Activated T-helper 9 cell treated with anti-CD3 and anti-CD28 coated beads, Interleukin-2, amount 50 U/mL, for 16 hours (primary cell): ENCODE measurements at regions not wholly inside any gene's neighbourhood (a gene's known extent, or its start where the extent isn't known, plus 50 kb on each side); places are given as distances from the start of the nearest gene placed in this dataset.

Source experiments
- DNase-seq: peaks from one replicate; pipeline ENCODE4 v3.0.0-alpha.2; 2020; ENCODE audit warnings: low read depth

DNA sequence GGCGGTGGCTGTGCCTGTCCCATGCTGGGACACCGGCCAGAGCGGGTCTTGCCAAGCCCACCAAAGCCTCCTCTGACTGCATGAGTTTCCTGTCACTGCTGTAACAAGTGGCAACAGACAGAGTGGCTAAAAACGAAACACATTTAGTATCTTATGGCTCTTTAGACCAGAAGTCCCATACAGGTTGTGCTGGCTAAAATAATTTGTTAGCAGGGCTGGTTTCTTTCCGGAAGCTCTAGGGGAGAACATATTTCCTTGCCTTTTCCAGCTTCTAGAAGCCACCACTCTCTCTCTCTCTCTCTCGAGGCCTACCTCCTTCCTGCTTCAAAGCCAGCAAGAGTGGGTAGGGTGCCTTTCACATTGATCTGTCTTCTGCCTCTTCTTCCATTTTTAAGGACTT lies 171.6 kb upstream of the PLPP4 start:
- no peak for DNase-seq

DNA sequence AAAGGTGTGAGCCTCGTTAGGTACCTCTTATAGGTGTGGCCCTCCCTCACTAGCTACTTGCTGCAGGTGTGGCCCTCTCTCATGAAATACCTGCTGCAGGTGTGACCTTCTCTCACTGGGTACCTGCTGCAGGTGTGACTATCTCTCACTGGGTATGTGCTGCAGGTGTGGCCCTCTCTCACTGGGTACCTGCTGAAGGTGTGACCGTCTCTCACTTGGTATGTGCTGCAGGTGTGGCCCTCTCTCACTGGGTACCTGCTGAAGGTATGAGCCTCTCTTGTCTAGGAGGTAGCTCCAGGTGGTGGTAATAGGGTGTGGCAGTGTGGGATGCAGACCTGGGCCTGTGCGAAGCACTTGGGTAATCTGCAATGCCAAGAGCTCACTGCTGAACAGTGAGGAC lies 170.7 kb upstream of the PLPP4 start:
- DNase-seq = no peak

DNA sequence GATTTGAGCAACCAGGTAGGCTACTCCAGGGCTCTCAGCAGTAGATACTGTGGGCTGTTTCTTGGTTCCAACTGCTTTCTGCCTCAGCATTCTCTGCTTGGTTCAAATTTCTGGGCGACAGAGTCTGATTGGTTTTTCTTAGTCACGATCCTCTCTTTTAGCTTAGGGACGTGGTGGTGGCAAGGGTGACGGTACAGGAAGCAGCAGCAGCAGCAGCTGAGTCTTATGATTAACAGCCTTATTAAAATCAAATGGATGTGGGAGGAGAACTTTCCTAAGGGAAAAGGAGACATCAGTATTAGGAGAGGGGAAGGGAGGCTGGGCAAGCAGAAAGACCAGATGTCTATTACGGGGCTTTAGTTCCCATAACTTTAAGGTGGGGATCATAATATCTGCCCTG lies 156.5 kb upstream of the PLPP4 start:
- DNase-seq = no peak

DNA sequence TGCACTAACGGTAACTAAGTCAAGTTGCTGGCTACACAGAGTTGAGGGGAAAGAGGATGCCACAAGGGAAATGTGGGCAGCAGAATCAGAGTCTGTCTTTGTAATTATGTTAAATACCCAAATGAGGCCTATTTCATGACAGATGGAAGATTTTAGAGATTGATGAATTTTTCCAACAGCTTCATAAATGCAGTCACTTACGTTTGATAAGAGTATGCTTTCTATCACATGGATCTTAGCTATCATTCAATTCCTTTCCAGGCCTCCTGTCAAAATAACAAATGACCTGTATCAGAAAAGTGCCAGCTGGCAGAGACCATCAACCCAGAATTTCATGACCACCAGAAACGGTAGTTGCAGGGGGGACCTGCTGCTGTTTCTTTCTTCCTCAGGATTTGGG lies 148.4 kb upstream of the PLPP4 start:
- DNase-seq = no peak

DNA sequence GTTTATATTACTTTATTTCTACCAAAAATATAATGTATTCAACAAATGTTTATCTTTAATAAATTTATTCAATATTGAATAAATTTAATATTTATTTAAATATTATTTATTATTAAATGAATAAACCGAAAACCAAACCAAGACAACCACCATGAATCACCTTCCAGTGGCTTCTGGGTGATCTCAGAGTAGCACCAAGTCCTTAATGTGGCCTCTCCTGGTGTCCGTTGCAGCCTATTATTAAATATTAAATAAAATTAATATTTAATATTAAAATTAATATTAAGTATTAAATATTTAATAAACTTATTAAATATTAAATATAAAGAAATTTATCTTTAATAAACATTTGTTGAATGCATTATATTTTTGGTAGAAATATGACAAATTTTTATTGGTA lies 143.3 kb upstream of the PLPP4 start:
- no peak for DNase-seq

DNA sequence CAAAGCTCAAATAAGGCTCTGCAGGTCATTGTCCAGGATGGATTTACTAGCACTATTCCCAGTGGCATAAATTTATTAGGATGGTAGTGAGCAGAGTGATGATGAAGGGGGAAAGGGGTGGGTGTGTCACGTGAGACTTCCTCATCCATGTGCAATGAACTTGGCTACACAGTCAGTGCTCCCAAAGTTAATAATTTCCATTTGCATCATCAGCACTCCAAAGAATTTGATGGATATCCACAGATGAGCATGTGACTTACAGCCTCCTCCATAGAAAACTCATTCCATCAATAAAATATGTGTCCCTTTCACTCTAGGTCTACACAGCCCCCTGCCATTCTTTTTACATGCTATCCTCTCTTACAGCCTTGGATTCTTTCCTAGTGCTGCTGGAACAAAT lies 142.6 kb upstream of the PLPP4 start:
- DNase-seq = no peak

DNA sequence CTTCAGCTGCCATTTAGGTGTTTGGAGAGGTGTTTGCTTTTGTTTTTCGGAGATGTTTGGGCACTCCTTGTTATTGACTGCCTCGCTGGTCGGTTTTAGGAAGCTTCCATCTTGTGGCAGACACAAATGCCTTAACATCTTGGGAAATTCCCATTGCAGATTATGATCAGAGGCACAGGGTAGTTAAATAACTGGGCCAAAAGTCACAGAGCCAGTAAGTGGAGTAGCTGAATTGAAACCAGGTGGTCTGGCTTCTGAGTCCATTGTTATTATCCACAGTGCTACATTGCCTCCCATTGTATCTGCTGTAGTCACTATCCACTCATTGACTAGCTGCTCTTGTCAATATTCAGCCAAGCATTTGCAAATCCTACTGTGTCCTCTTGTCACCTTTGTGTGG lies 138.2 kb upstream of the PLPP4 start:
- DNase-seq = no peak

DNA sequence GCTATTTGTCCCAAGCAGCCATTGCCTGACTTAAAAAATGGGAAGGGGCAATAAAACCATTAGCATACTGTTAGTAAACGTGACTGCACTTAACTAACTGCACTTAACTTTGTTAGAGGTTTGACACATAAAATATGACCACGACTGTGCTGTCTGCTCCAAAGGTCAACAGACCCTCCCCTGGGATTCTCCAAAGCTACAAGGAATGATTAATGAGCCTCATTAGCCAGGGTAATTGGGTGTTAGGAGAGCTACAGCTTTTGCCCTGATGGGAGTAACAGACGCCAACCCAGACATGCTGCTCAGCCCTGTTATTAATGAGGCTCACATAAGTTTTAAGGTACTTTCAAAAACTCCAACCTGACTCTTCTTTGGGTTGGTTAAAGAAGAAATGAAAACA lies 129.4 kb upstream of the PLPP4 start:
- DNase-seq = no peak

DNA sequence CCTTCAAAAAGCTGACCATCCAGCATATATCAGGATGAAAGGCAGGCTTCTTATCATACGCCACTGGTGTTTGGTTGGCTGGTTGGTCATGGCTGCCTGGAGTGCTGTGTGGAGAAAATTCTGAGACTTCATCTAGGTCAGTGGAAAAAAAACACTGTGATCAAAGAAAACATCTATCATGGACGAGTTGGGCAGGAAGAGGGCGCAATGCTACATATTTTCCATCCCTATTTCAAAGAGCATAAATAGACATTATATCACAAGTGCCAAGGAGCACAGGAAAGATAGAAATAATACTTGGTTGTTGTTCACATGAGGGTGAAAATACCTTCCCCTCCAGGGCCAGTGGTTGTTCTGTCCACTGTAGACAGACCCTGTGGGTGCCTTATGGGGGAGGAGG lies 128.4 kb upstream of the PLPP4 start:
- DNase-seq = no peak

DNA sequence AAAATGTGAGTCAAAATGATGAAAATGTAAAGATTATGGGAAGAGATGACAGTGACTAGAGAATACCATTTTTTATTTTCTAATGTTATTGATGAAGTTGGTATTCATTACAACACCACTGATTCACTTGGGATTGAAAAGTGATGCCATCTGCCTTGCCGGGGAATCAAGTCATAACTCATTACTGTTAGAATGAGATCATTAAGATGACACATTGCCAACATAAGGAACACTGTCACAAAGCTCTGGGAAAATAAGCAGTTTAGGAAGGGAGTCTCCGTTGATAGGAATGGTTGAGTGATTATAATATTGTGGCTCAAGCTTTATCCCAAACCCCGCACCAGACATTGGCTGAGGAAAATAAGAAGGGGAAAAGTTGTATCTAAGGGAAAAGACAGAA lies 121.5 kb upstream of the PLPP4 start:
- no peak for DNase-seq

DNA sequence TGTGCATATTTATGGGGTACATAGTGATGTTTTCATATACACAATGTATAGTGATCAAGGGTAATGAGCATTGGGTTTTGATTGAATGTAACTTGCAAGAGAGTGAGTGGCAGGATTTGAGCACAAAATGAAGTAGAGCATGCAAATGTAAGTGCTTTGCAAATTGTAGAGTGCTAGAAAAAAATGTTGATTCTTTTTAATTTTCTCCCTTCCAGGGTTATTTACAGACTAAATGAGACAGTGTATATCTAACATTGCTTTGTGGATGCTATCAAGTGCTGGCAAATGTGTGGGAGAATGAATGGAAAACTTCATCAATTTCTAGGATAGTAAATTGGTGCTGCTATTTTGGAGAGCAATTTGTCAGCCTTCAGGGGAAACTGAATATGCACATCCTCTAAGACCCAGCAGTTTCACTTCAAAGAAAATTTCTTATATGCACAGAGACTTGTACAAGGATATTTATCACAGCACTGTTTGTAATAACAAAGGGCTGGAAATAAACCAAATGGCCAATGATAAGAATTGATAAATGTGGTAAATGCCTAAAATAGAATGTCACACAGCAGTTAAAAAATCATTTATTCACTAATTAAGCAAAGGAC lies 120.6 kb upstream of the PLPP4 start:
- DNase-seq = no peak

DNA sequence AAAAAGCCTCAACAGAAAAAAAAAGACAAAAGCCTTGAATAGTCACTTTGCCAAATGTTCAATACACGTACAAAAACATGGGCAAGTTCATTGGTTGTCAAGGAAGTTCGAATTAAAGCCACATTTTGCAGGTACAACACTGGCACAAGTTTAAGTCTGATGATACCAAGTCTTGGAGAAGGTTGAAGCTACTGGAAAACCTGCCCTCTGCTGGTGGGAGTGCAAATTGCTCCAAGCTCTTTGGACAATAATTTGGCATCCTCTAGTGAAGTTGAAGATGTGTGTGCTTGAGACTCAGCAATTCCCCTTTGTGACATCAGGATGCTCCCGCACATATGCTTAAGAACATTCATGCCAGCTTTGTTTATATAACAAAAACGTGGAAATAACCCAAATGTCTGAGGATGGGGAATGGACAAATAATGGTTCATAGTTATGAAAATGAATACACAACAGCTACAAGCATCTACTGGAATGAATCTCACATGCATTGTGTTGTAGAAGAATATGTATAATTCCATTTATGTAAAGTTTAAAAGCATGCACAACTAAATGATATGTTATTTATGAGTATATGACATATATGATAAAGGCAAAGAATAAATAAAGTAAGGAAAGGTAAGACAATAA lies 120.0 kb upstream of the PLPP4 start:
- peak; percentile 15 for DNase-seq

DNA sequence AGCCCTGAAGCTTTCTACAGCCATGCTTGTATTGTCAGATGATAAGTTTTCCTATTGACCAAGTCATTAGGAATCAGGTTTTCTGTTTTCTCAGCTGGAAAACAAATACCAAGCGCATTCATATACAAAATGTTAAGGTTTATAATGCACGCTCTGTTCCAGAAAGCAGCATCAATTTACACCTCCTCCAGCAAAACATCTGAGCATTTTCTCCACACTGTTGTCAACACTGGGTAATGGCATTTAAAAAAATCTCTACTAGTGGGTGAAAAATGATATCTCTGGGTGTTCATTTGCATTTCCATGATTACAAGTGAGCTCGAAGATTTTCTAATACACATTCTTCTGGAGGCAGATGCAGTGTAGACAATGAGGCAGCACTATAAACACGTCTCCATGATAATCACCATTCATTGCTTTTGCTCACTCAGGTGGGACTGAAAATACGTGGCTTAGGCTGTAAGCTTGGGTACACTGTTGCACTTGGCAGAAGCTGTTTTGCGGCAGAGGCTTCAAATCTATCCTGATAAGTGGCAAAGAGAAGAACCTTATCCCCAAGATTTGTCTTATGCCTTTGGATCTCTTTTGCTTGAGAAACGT lies 114.8 kb upstream of the PLPP4 start:
- DNase-seq = no peak

DNA sequence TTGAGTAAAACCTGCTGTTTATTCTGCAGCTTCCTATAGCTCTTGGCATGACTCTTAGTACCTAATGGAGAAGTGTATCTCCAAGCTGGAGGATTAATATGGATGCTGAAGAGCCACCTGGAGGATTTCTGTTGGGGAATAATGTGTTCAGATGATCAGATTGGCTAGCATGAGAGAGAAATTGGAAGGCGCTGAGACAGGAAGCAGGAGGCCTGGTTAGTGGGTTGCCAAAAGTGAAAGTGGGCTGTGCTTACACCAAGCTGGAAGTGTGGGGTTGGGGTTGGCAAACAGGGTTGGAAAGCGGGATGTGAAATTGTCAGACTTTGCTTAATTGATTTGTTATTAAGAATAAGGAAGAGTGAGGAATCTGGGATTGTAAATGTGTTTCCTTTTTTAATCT lies 111.8 kb upstream of the PLPP4 start:
- no peak for DNase-seq

DNA sequence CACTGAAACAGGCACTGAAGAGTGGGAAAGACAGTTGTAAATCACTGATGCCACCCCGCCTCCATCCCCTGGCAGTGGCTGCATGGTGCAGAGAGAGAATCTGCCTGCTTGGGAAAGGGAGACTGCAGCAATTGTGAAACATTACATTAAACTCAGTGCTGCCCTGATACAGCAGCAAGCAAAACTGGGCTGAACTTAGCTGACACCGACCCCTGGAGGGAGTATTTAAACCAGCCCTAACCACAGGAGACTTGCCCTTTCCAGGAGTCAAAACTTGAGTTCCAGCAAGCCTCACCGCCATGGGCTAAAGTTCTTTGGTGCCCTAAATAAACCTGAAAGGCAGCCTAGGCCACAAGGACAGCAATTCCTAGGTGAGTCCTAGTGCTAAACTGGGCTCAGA lies 109.4 kb upstream of the PLPP4 start:
- DNase-seq = no peak

DNA sequence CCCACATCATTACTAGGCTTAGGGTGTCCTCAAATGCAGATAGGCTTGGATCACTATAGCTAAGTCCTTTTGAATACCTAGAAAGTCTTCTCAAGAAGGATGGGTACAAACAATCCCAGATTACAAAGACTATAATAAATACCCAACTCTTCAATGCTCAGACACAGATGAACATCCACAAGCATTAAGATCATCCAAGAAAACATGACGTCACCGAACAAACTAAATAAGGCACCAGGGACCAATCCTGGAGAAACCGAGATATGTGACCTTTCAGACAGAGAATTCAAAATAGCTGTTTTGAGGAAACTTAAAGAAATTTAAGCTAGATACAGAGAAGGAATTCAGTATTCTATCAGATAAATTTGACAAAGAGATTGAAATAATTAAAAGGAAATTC lies 108.0 kb upstream of the PLPP4 start:
- DNase-seq = no peak

DNA sequence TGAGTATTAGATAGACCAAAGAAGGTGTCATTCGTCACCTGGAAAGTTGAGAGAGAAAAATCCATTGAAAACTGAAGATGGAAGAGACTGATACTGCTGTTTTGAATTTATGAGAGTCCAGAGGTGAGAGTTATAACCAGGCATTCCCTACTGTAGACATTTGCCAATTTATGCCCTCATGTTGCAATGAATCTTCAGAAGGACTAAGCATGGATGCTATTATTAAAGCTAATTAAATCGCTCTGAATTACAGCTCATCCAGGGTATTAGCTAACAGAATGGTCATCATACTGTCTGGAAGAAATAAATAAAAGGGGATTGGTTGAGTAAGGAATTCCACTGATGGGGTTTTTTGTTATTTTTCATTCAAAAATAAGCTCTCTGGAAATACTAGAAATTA lies 101.6 kb upstream of the PLPP4 start:
- DNase-seq = no peak

DNA sequence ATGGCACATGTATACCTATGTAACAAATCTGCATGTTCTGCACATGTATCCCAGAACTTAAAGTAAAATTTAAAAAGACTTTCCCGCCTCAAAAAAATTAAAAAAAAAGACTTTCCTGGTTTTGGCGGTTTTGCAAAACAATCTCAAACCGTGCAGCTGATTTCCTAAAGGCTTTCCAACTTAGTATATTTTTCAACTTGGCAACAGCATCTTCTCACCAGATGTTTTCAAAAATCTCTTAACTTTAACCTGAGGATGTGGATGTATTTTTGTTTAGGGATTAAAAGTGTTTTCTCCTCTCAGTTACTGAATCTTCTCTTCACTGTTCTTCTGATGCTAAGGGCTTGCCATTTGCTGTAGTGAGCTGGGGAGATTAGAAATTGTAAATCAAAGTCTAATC lies 96.5 kb upstream of the PLPP4 start:
- no peak for DNase-seq

DNA sequence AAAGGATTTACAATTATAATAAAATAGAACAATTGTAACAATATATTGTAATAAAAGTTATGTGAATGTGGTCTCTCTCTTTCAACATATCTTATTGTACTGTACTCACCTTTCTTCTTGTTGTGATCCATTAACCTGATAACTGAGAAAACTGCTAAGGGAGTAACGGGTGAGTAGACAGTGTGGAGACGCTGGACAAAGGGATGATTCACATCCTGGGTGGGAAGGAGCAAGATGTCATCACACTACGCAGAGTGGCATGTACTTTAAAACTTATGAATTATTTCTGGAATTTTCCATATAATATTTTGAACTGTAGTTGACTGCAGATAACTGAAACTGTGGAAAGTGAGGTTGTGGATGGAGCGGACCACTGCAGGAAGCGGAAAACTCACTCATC lies 91.2 kb upstream of the PLPP4 start:
- DNase-seq = no peak

DNA sequence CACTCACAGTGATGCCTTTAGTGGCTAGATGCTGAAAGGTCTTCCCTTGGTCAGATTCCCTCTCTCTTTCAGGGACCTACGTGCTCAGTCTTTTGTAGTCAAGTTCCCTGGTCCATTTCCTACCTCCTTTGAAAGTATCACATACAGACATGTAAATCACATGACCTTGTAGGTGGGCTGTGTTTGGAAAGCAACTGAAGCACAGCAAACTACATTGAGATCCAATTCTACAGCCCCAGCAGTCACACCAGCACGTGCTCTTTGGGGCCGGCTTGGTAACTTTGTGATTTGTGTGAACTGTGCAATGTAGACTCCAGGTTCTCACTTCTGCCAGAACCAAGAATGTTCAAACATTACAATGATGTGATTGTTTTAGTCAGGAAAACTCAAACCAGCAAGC lies 89.7 kb upstream of the PLPP4 start:
- no peak for DNase-seq

DNA sequence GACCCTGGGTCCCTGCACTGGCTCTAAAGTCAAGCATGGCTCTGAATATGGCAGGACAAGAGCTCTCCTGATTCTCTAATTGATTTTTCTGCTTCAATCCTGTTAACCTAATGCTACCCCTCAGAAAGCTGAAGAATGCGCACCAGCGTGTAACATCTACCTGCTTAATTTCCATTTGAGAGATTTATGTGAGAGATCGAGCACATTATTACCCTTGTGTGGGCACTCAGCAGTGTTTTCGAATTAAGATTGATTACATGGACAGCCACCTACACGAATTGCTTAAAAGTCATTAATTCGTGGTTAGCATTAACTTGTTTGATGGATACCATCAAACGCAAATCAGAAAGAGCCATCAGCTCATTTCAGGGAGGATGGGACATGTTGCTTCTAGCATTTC lies 88.7 kb upstream of the PLPP4 start:
- no peak for DNase-seq

DNA sequence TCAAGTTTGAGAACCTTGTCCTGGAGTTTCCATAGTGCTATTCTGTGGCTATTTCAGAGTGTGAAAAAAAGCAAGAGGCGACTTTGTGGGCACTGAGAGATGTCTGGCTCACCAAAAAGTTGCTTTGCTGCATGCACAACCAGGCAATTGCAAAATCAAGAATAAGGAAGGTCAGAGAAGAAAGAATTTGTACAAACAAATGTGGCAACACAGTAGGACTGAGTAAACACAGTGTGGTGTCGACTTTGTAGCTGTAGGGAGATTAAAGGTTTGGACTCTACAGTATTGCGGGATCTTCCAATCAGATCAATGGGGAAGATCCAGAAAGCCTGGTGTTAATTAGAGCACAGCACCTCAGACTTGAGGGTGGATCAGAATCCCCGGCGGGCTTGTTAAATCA lies 88.1 kb upstream of the PLPP4 start:
- no peak for DNase-seq

DNA sequence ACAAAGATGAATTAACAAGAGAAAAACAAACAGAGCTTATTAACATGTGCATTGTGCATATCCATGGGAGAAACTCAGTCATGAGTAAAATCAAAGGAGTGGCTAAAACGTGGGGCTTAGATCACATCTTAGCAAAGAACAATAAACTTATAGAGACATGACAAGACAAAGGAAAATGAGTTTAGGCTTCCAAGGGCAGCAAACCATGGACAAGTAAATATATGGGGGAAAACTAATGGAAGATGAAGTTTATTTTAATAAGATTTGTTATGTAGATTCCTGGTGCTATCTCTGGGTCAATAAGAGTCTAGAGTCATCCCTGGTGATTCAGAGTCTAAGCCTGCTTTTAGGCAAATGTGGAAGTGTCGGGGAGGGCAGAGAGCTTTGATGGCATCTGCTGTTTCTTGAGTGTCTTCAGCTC lies 87.2 kb upstream of the PLPP4 start:
- no peak for DNase-seq

DNA sequence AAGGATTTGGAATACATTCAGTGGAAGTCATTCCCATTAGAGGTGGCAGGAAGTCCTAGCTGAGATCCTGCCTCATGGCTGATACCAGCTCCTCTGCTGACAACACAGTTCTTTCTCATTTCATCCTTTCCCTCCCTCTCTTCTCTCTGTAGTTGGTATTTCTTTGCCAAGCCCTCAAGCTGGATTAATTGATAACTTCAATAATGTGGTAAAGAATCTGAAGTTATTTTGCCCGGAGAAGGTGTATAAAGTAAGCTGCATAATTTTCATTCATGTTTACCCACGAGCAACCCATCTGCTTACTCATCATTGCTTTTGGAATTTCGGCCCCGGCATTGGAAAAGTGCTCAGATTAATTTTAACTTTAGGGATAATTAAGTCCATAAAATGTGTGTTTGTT lies 85.2 kb upstream of the PLPP4 start:
- DNase-seq = no peak
